CD4-positive, alpha-beta T cell treated with Interleukin-17A for 1 hour (primary cell): ENCODE measurements at regions not wholly inside any gene's neighbourhood (a gene's known extent, or its start where the extent isn't known, plus 50 kb on each side); places are given as distances from the start of the nearest gene placed in this dataset.
"Not testable (repeated sequence)": the region's sequence is repeated elsewhere in the genome, so short reads cannot be mapped to it uniquely, and the experiment has no call there.

Source experiments
- DNase-seq: peaks from one replicate; pipeline ENCODE4 v3.0.0-alpha.2; 2020

- DNase-seq: no peak
Measured at GRCh38 chr2:16070648-16070971, 130.3 kb downstream of the MYCN start.

GRCh38 chr2:16069933-16070647 is 129.7 kb downstream of the MYCN start:
- no peak for DNase-seq

- DNase-seq: no peak
Measured at GRCh38 chr2:16069663-16069932, 129.2 kb downstream of the MYCN start.

- no peak for DNase-seq
Measured at GRCh38 chr2:16068552-16068940, 128.2 kb downstream of the MYCN start.

GRCh38 chr2:16067866-16068551 is 127.7 kb downstream of the MYCN start:
- DNase-seq: no peak

- DNase-seq: no peak
Measured at GRCh38 chr2:16067444-16067843, 127.1 kb downstream of the MYCN start.

GRCh38 chr2:16067037-16067406 is 126.7 kb downstream of the MYCN start:
- no peak for DNase-seq

- no peak for DNase-seq
Measured at GRCh38 chr2:16066261-16067036, 126.1 kb downstream of the MYCN start.

- not testable (repeated sequence) for DNase-seq
Measured at GRCh38 chr2:16065272-16066069, 125.1 kb downstream of the MYCN start.

GRCh38 chr2:16064745-16065144 is 124.4 kb downstream of the MYCN start:
- DNase-seq: no peak

GRCh38 chr2:16063955-16064633 is 123.7 kb downstream of the MYCN start:
- DNase-seq: no peak

- DNase-seq: no peak
Measured at GRCh38 chr2:16063251-16063850, 123.0 kb downstream of the MYCN start.

GRCh38 chr2:16062471-16063250 is 122.3 kb downstream of the MYCN start:
- DNase-seq: no peak

- no peak for DNase-seq
Measured at GRCh38 chr2:16061441-16062217, 121.3 kb downstream of the MYCN start.

- DNase-seq: no peak
Measured at GRCh38 chr2:16060936-16061338, 120.6 kb downstream of the MYCN start.

GRCh38 chr2:16060125-16060935 is 120.0 kb downstream of the MYCN start:
- no peak for DNase-seq

GRCh38 chr2:16059393-16060016 is 119.2 kb downstream of the MYCN start:
- DNase-seq: no peak

- no peak for DNase-seq
Measured at GRCh38 chr2:16058747-16059358, 118.5 kb downstream of the MYCN start.

- no peak for DNase-seq
Measured at GRCh38 chr2:16058256-16058655, 117.9 kb downstream of the MYCN start.
